ENCODE measurements at regions not wholly inside any gene's neighbourhood (a gene's known extent, or its start where the extent isn't known, plus 50 kb on each side); places are given as distances from the start of the nearest gene placed in this dataset.
A peak's percentile ranks its signal among the peaks of the same experiment; 100 is the strongest.

DNA sequence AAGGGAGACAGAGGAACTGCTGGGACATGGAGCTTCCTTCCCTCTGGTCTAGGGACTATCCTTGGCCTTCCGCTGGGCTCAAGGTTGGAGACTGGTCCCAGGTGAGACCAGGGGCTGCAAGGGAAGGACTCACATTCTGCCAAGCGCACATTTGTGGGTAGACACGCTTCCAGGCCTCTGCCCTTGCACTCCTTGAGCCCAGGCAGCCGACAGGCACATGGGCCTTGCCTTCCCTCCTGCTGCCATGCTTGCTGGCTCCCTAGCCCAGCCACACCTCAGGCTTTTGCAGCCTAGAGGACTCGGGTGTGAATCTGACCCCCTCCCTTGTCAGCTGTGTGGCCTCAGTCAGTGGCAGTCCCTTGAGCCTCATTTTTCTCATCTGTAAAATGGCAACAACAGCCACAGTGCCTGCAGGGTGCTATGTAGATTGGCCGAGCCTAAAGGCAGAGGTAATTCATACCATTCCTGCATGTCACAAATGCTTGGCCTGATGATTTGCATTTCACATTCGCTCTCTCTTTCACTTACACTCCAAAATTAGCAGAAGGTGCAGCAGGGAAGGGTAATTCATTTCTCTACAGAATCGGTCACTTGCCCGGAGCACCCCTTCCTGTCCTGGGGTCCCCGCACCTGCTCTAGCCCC is 57.6 kb upstream of the NECTIN1 start:
- Histone ChIP-seq H3K27me3 (ENCODE audit: control insufficient read depth, insufficient read depth, low read length) (peaks cover 4% of the 10 kb centered on the region), H3K4me3 (ENCODE audit: insufficient read depth, low read depth, low read length) (no peak overlapping the region), H3K36me3 (replicated peaks; ENCODE audit: control insufficient read depth, insufficient read depth, low read length) (no peaks in the 10 kb centered on the region)
- DNase-seq, result no peak

DNA sequence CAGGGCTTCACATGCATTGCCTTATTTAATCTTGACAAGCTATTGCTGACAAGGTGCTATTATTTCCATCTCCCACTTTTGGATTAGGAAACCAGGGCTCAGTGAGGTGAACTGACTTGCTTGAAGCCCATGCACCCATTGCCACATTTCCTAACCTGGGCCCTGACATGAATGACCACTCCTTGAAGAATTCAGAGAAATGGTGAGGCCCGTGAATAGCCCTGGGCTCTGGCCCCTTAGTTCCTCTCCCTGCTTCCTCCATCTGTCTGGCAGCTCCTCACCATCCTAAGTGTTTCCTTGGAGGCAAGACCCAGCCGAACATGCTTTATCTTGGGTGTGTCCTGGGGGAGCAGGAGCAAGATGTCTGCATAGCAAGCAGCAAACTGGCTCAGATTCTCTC is 56.1 kb upstream of the NECTIN1 start:
- no peak for DNase-seq
- Histone ChIP-seq H3K4me3 (ENCODE audit: insufficient read depth, low read depth, low read length) (no peak overlapping the region), H3K36me3 (replicated peaks; ENCODE audit: control insufficient read depth, insufficient read depth, low read length) (no peaks in the 10 kb centered on the region), H3K27me3 (ENCODE audit: control insufficient read depth, insufficient read depth, low read length) (peaks cover 2% of the 10 kb centered on the region; the same call in 1 of the 2 replicates)

DNA sequence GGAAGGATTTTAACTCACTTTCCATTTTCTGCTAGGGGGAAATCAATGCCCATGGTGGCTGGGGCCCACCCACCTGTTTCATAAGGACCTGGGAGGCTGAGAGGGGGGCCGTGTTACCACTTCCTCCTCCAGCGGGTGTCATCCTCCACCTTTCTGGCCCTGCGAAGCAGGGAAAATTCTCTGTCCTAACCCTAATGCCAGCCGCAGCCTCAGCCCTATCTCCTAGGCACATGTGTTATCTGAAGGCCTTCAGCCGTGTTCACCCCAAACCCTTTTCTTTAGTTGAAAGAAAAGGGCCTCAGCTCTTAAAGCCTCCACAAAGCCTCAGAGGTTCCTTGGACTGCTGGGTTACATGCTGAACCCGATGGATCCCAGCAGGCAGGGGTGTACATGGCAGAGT is 55.4 kb upstream of the NECTIN1 start:
- Histone ChIP-seq H3K36me3 (replicated peaks; ENCODE audit: control insufficient read depth, insufficient read depth, low read length) (no peaks in the 10 kb centered on the region), H3K4me3 (ENCODE audit: insufficient read depth, low read depth, low read length) (no peak overlapping the region), H3K27me3 (ENCODE audit: control insufficient read depth, insufficient read depth, low read length) (peaks cover 2% of the 10 kb centered on the region; the same call in 1 of the 2 replicates)
- no peak for DNase-seq

GRCh38 chr11:119783466-119784400 is 54.7 kb upstream of the NECTIN1 start:
- H3K4me3 ChIP-seq (ENCODE audit: insufficient read depth, low read depth, low read length), result no peak overlapping the region
- peaks cover 2% of the 10 kb centered on the region; the same call in 1 of the 2 replicates for H3K27me3 ChIP-seq (ENCODE audit: control insufficient read depth, insufficient read depth, low read length)
- no peaks in the 10 kb centered on the region for H3K36me3 ChIP-seq (replicated peaks; ENCODE audit: control insufficient read depth, insufficient read depth, low read length)
- no peak for DNase-seq

GRCh38 chr11:119782739-119783072 is 53.7 kb upstream of the NECTIN1 start:
- no peaks in the 10 kb centered on the region for H3K36me3 ChIP-seq (replicated peaks; ENCODE audit: control insufficient read depth, insufficient read depth, low read length)
- no peaks in the 10 kb centered on the region for H3K27me3 ChIP-seq (ENCODE audit: control insufficient read depth, insufficient read depth, low read length)
- H3K4me3 ChIP-seq (ENCODE audit: insufficient read depth, low read depth, low read length), result no peak overlapping the region
- peak; percentile 69 for DNase-seq

DNA sequence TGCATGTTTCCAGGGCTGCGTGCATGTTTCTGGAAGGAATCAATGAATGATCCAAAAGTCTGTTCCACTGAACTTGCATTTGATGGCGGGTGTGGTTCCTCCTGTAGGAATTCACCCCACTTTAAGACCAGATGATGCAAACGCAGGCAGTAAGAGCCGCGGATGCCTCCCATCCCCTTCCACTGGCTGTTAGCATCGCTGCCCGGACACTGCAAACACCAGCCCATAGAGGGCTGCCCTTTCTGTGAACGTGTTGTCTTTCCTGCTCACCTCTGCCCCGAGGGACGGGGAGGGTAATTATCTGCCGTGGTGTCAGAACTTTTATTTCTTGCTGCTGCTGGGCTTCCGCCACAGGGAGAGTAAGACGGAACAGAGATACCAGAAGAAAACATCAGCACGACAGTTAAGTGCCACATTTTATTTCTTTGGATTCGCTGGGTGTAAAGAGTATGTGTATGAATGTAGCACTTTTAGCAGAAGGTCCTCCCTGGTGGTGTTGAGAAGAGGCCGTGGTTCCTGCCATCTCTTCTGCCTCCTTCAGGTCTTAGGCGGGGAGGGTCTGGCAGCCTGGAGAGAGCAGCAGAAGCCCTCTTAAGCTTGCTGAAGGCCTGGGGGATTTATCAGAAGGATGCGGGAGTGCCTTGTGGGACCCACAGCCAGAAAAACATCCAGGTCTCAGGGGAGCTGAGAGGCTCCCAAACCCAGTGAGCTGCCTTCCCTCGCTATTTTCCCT is 53.2 kb upstream of the NECTIN1 start:
- H3K36me3 ChIP-seq (replicated peaks; ENCODE audit: control insufficient read depth, insufficient read depth, low read length), result no peaks in the 10 kb centered on the region
- H3K27me3 ChIP-seq (ENCODE audit: control insufficient read depth, insufficient read depth, low read length), result no peaks in the 10 kb centered on the region
- DNase-seq, result peak; percentile 83
- no peak overlapping the region for H3K4me3 ChIP-seq (ENCODE audit: insufficient read depth, low read depth, low read length)

DNA sequence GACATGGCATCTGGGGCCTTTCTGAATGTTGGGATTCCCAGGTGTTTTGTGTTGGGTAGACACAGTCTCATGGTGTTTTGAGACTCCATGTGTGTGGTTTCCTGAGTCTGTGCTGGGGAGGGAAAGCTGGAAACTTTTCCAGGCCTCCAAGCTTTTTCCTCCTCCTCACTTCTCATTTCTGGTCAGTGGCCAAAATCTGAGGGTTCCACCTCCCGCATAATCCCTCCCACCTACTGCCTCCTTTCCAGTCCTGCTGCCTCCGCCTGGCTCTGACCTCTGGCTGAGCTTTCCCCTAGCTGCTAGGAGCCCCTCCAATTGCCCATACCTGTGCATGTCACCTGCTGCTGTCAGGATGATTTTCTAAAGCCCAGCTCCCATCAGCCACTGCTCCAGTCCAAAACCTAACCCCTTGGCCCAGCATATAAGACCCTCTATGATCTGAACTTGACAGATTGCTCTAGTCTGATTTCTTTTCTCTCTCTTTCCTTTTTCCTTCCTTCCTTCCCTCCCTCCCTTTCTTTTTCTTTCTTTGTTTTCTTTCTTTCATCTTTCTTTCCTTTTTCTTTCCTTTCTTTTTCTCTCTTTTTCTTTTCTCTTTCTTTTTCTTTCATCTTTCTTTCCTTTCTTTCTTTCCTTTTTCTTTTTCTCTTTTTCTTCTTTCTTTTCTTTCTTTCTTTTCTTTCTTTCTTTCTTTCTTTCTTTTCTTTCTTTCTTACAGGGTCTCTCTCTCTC is 51.4 kb upstream of the NECTIN1 start:
- no peaks in the 10 kb centered on the region for H3K36me3 ChIP-seq (replicated peaks; ENCODE audit: control insufficient read depth, insufficient read depth, low read length)
- H3K27me3 ChIP-seq (ENCODE audit: control insufficient read depth, insufficient read depth, low read length), result no peaks in the 10 kb centered on the region
- no peak for DNase-seq
- H3K4me3 ChIP-seq (ENCODE audit: insufficient read depth, low read depth, low read length), result no peak overlapping the region

DNA sequence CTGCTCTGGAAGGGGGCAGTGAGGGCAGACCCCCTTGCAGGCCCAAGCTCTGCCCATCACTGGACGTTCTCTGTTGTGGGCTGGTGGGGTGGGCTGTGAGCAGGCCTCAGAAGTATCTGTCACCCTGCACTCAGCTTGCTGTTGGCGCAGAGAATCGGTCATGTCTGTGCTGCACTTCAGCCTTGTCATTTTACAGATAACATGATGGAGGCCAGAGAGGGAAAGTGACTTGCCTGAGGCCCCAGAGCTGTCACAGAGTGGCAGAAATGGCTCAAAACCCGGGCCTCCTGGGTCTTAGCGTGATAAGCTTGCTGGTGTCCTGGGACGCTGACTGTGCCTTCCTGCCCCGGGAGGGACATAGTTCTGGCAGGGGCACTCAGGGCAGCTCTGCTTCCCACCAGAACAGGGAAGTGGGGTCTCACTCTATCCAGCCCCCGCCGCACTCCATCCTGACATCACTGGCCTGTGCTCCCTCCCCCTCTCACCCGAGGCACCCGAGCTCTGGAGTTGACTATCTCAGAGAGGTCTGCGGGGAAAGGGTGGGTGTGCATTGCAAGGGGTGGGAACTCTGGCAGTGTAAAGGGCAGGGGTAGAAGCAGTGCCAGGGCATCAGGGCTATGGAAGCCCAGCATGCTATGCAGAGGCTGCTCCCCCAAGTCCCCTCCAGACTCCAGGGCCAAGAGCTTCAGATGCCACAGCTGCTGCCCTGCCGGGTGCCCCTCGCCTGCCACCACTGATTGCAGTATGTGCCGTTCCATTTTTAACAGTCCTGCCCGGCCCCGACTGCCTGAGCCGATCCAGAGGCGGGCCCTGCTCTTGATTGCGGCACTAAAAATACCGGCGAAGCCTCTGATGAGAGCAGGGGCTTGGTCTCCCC is 50.4 kb upstream of the NECTIN1 start:
- no peak for DNase-seq
- Histone ChIP-seq H3K4me3 (ENCODE audit: insufficient read depth, low read depth, low read length) (no peak overlapping the region), H3K27me3 (ENCODE audit: control insufficient read depth, insufficient read depth, low read length) (no peaks in the 10 kb centered on the region), H3K36me3 (replicated peaks; ENCODE audit: control insufficient read depth, insufficient read depth, low read length) (no peaks in the 10 kb centered on the region)
